H9 (cell line): ENCODE measurements at regions not wholly inside any gene's neighbourhood (a gene's known extent, or its start where the extent isn't known, plus 50 kb on each side); places are given as distances from the start of the nearest gene placed in this dataset.

Experiments
- DNase-seq: peaks from one replicate; pipeline ENCODE4 v3.0.0-alpha.2; 2017
- H2AFZ ChIP-seq: one replicate; pipeline ENCODE4 v1.6.1; 2013; ENCODE audit warnings: mild to moderate bottlenecking, low read length, control low read depth, moderate library complexity
- H2AK5ac ChIP-seq: 2 replicates; pipeline ENCODE4 v1.6.1; 2013; ENCODE audit warnings: low read length, control low read depth, mixed read lengths; ENCODE audit not compliant: insufficient read length
- H2BK120ac ChIP-seq: one replicate; pipeline ENCODE4 v1.6.1; 2013; ENCODE audit warnings: low read depth, mild to moderate bottlenecking, low read length, control low read depth, inconsistent platforms; ENCODE audit not compliant: poor library complexity, severe bottlenecking
- H2BK12ac ChIP-seq: 2 replicates; pipeline ENCODE4 v1.6.1; 2013; ENCODE audit warnings: low read length, control low read depth, mixed read lengths, low read depth; ENCODE audit not compliant: insufficient read length
- H2BK15ac ChIP-seq: 2 replicates; pipeline ENCODE4 v1.6.1; 2013; ENCODE audit warnings: low read depth, low read length, control low read depth
- H2BK20ac ChIP-seq: one replicate; pipeline ENCODE4 v1.6.1; 2013; ENCODE audit warnings: low read depth, mild to moderate bottlenecking, low read length, control low read depth, inconsistent platforms; ENCODE audit not compliant: poor library complexity, severe bottlenecking
- H2BK5ac ChIP-seq: 2 replicates; pipeline ENCODE4 v1.6.1; 2013; ENCODE audit warnings: low read length, control low read depth, mixed read lengths; ENCODE audit not compliant: insufficient read length
- H3K14ac ChIP-seq: 2 replicates; pipeline ENCODE4 v1.6.1; 2013; ENCODE audit warnings: low read length, control low read depth; ENCODE audit not compliant: insufficient read depth
- H3K18ac ChIP-seq: 2 replicates; pipeline ENCODE4 v1.6.1; 2013; ENCODE audit warnings: low read depth, mild to moderate bottlenecking, mixed read lengths, low read length, control low read depth; ENCODE audit not compliant: insufficient read length
- H3K23ac ChIP-seq: 2 replicates; pipeline ENCODE4 v1.6.1; 2013; ENCODE audit warnings: low read length, control low read depth, mixed read lengths, low read depth; ENCODE audit not compliant: insufficient read length
- H3K23me2 ChIP-seq: 2 replicates; pipeline ENCODE4 v1.6.1; 2013; ENCODE audit warnings: low read depth, mild to moderate bottlenecking, mixed read lengths, low read length, control low read depth; ENCODE audit not compliant: insufficient read length, poor library complexity, severe bottlenecking
- H3K27ac ChIP-seq: 2 replicates; pipeline ENCODE4 v1.5.1; 2013; ENCODE audit warnings: low read length, control low read depth, mixed read lengths, low read depth; ENCODE audit not compliant: insufficient read length
- H3K27me3 ChIP-seq: 2 replicates; pipeline ENCODE4 v1.6.1; 2013; ENCODE audit warnings: low read length, control low read depth, inconsistent platforms; ENCODE audit not compliant: insufficient read depth
- H3K4ac ChIP-seq: 2 replicates; pipeline ENCODE4 v1.6.1; 2013; ENCODE audit warnings: low read depth, mild to moderate bottlenecking, control low read depth, inconsistent platforms, low read length, moderate library complexity
- H3K4me1 ChIP-seq: 2 replicates; pipeline ENCODE4 v1.6.1; 2013; ENCODE audit warnings: low read length, control low read depth, inconsistent platforms; ENCODE audit not compliant: insufficient read depth
- H3K4me2 ChIP-seq: 2 replicates; pipeline ENCODE4 v1.6.1; 2013; ENCODE audit warnings: low read length, control low read depth, mixed read lengths; ENCODE audit not compliant: insufficient read length, insufficient read depth
- H3K56ac ChIP-seq: 2 replicates; pipeline ENCODE4 v1.6.1; 2013; ENCODE audit warnings: low read depth, mild to moderate bottlenecking, mixed read lengths, low read length, control low read depth; ENCODE audit not compliant: insufficient read length
- H3K79me1 ChIP-seq: 2 replicates; pipeline ENCODE4 v1.6.1; 2013; ENCODE audit warnings: low read depth, mild to moderate bottlenecking, moderate library complexity, low read length, control low read depth, inconsistent platforms; ENCODE audit not compliant: insufficient read depth, poor library complexity, severe bottlenecking
- H3K79me2 ChIP-seq: 2 replicates; pipeline ENCODE4 v1.6.1; 2013; ENCODE audit warnings: low read length, control low read depth, inconsistent platforms; ENCODE audit not compliant: insufficient read depth
- H3K9ac ChIP-seq: 2 replicates; pipeline ENCODE4 v1.6.1; 2013; ENCODE audit warnings: low read length, control low read depth, mixed read lengths; ENCODE audit not compliant: insufficient read length; ENCODE audit errors: extremely low read depth
- H3K9me3 ChIP-seq: one replicate; pipeline ENCODE4 v1.6.1; 2013; ENCODE audit warnings: low read depth, low read length, inconsistent platforms; ENCODE audit not compliant: control insufficient read depth
- H3T11ph ChIP-seq: one replicate; pipeline ENCODE4 v1.6.1; 2013; ENCODE audit warnings: mild to moderate bottlenecking, low read length, control low read depth, inconsistent platforms
- H4K20me1 ChIP-seq: one replicate; pipeline ENCODE4 v1.6.1; 2013; ENCODE audit not compliant: control insufficient read depth, insufficient read length, insufficient read depth
- H4K5ac ChIP-seq: 2 replicates; pipeline ENCODE4 v1.6.1; 2013; ENCODE audit warnings: low read depth, mild to moderate bottlenecking, mixed read lengths, low read length, control low read depth; ENCODE audit not compliant: insufficient read length
- H4K8ac ChIP-seq: replicated peaks from 2 replicates; pipeline ENCODE4 v1.6.1; 2013; ENCODE audit warnings: low read length, control low read depth, mixed read lengths, low read depth; ENCODE audit not compliant: insufficient read length
- H4K91ac ChIP-seq: 2 replicates; pipeline ENCODE4 v1.6.1; 2013; ENCODE audit warnings: low read depth, mild to moderate bottlenecking, moderate library complexity, mixed read lengths, low read length, control low read depth; ENCODE audit not compliant: insufficient read length
- H3K27ac Mint-ChIP-seq, 3 experiments: 2 replicates in 2 of 3; 3 replicates in 1 of 3; pipeline ENCODE4 v1.8.0; 2020 to 2021; ENCODE audit warnings: mixed read lengths in 3 of 3, mild to moderate bottlenecking in 1 of 3, moderate library complexity in 1 of 3
- H3K27me3 Mint-ChIP-seq: 2 replicates; pipeline ENCODE4 v1.8.0; 2021; ENCODE audit warnings: low read depth, mild to moderate bottlenecking, moderate library complexity, mixed read lengths
- H3K36me3 Mint-ChIP-seq, 3 experiments: 2 replicates in 2 of 3; 3 replicates in 1 of 3; pipeline ENCODE4 v1.8.0; 2020 to 2021; ENCODE audit warnings: low read depth in 3 of 3, mixed read lengths in 3 of 3; ENCODE audit not compliant: insufficient read depth in 1 of 3
- H3K4me1 Mint-ChIP-seq, 2 experiments: 2 replicates each; pipeline ENCODE4 v1.8.0; 2020; ENCODE audit warnings: mixed read lengths in 2 of 2
- H3K4me3 Mint-ChIP-seq, 2 experiments: 2 replicates in 1 of 2; 3 replicates in 1 of 2; pipeline ENCODE4 v1.8.0; 2020 to 2021; ENCODE audit warnings: mild to moderate bottlenecking in 2 of 2, mixed read lengths in 2 of 2, moderate library complexity in 1 of 2
- H3K9me3 Mint-ChIP-seq, 2 experiments: 2 replicates in 1 of 2; 3 replicates in 1 of 2; pipeline ENCODE4 v1.8.0; 2020; ENCODE audit warnings: mild to moderate bottlenecking in 2 of 2, mixed read lengths in 2 of 2, moderate library complexity in 1 of 2
- CTCF ChIP-seq: fragments of 200-600 bp; sonication (generic); conservative IDR thresholded peaks from 3 replicates; pipeline ENCODE4 v1.8.0; 2021; ENCODE audit warnings: antibody characterized with exemption, mild to moderate bottlenecking
- WGBS: extraction: QIAGEN DNeasy Blood & Tissue Kit; methylation state at CpG from one replicate; pipeline ENCODE4 v1.1.7; 2013; ENCODE audit warnings: missing lambda C conversion rate, low lambda C conversion rate, mixed read lengths; ENCODE audit not compliant: insufficient read length; ENCODE audit errors: extremely low coverage; 5-methylcytosine and 5-hydroxymethylcytosine counted together

- Histone ChIP-seq H3K23ac (no peak overlapping the region), H3K27me3 (no peaks in the 10 kb centered on the region), H3K4me1 (peaks cover 10% of the 10 kb centered on the region), H3K18ac (no peak overlapping the region), H3K79me2 (no peaks in the 10 kb centered on the region), H4K5ac (no peak overlapping the region), H2BK20ac (no peak overlapping the region), H3K9me3 (no peaks in the 10 kb centered on the region), H2AK5ac (no peak overlapping the region), H3K9ac (no peak overlapping the region), H3K14ac (peak overlapping the region; percentile 36; the same call in 1 of the 2 replicates), H4K91ac (no peak overlapping the region), H4K8ac (no peak overlapping the region), H2BK15ac (no peak overlapping the region), H2BK5ac (no peak overlapping the region), H3K79me1 (no peaks in the 10 kb centered on the region), H3K4me2 (no peak overlapping the region), H3K23me2 (no peaks in the 10 kb centered on the region), H2AFZ (no peak overlapping the region), H3K4ac (no peak overlapping the region), H2BK120ac (no peak overlapping the region), H3K56ac (no peak overlapping the region), H3T11ph (no peak overlapping the region), H3K27ac (no peak overlapping the region), H4K20me1 (no peaks in the 10 kb centered on the region), H2BK12ac (no peak overlapping the region)
- Mint-ChIP-seq H3K4me3 (no peak overlapping the region), H3K36me3 (peaks cover 0 to 2% (median 0%) of the 10 kb centered on the region in 3 experiments; a peak in 2 of 7 replicates), H3K9me3 (peaks cover 0 to under 1% of the 10 kb centered on the region in 2 experiments; a peak in 1 of 5 replicates), H3K4me1 (peaks cover 17% of the 10 kb centered on the region in 2 experiments), H3K27ac (no peak overlapping the region), H3K27me3 (no peaks in the 10 kb centered on the region; the same call in 1 of the 2 replicates)
- no peak for TF ChIP-seq CTCF
- no peak for DNase-seq
- no CpG with 5 or more reads among the region's 14 CpGs for WGBS
These were observed 54.0 kb upstream of the COX10 start for GRCh38 chr17:14015271-14015670.
